ENCODE measurements at regions not wholly inside any gene's neighbourhood (a gene's known extent, or its start where the extent isn't known, plus 50 kb on each side); places are given as distances from the start of the nearest gene placed in this dataset.

GRCh38 chr2:236903978-236904377 lies 181.7 kb upstream of the COPS8 start:
- no peak overlapping the region for H3K4me2 ChIP-seq (ENCODE audit: insufficient read depth in 1 of 2, low read depth in 2 of 2, low read length in 2 of 2)
- no peak overlapping the region for H3K27ac ChIP-seq (ENCODE audit: low read depth, low read length)
- no peak overlapping the region for H4K91ac ChIP-seq (replicated peaks; ENCODE audit: insufficient read length, low read length)
- H3K4me1 ChIP-seq (replicated peaks in 1 of 4; ENCODE audit: control insufficient read depth in 3 of 4, insufficient read depth in 4 of 4, low read length in 3 of 4), result no peaks in the 10 kb centered on the region; a peak in 2 of 7 replicates
- no peak overlapping the region for H2AFZ ChIP-seq (ENCODE audit: low read length)
- no peak overlapping the region for H2BK15ac ChIP-seq (ENCODE audit: low read length)
- no peak overlapping the region for H3K4ac ChIP-seq (replicated peaks; ENCODE audit: insufficient read length, low read depth, low read length)
- no peak overlapping the region for H2BK120ac ChIP-seq (replicated peaks; ENCODE audit: low read depth, low read length)
- H3K14ac ChIP-seq (ENCODE audit: insufficient read length), result no peak overlapping the region
- H2BK20ac ChIP-seq (ENCODE audit: low read length), result no peak overlapping the region
- DNase-seq (ENCODE audit: low read depth in 1 of 2, low spot score in 2 of 2) (peak in 1 of 2 experiments; percentile 22), FAIRE-seq (no peak)
- H3K23ac ChIP-seq (ENCODE audit: insufficient read length), result no peak overlapping the region
- no peak overlapping the region for H3K56ac ChIP-seq (replicated peaks; ENCODE audit: insufficient read length, low read depth, low read length)
- ChIA-PET CTCF (ENCODE audit: partially characterized antibody) (interaction anchor here (0.9 kb wide), 1 partner anchor 16 kb away, joined by 3 read pairs; no protein-coding TSS in a partner anchor), POLR2A (ENCODE audit: partially characterized antibody) (no interaction called here)
- H3K36me3 ChIP-seq (ENCODE audit: control insufficient read depth in 2 of 4, insufficient read depth in 4 of 4, low read length in 3 of 4), result no peaks in the 10 kb centered on the region; a peak in 1 of 8 replicates
- no peaks in the 10 kb centered on the region for H3K9me3 ChIP-seq (ENCODE audit: insufficient read depth in 2 of 2, low read depth in 1 of 2, low read length in 1 of 2)
- H3K18ac ChIP-seq (ENCODE audit: extremely low read depth, low read length), result no peak overlapping the region
- no peaks in the 10 kb centered on the region for H4K20me1 ChIP-seq (replicated peaks in 1 of 2; ENCODE audit: control insufficient read depth in 1 of 2, insufficient read depth in 2 of 2, low read length in 2 of 2)
- H4K8ac ChIP-seq (ENCODE audit: extremely low read depth, insufficient read depth, low read length), result no peak overlapping the region
- no peak overlapping the region for H3K4me3 ChIP-seq (ENCODE audit: extremely low read depth in 1 of 4, insufficient read depth in 2 of 4, low read depth in 3 of 4, low read length in 4 of 4)
- H4K5ac ChIP-seq (ENCODE audit: insufficient read length, low read depth, low read length), result no peak overlapping the region
- WGBS, 2 experiments (ENCODE audit: extremely low coverage in 1 of 2, insufficient coverage in 1 of 2, insufficient read length in 1 of 2, insufficient replicate concordance in 2 of 2, low coverage in 1 of 2, low lambda C conversion rate in 2 of 2, missing lambda C conversion rate in 1 of 2), result 92% methylated on average over 11 of the region's 11 CpGs; no CpG with 5 or more reads in 1 of the 2 experiments
- H3K23me2 ChIP-seq (ENCODE audit: low read depth, low read length), result peaks cover 2% of the 10 kb centered on the region; the same call in 1 of the 2 replicates
- TF ChIP-seq FOSL1 (IDR thresholded peaks at IDR 0.05; ENCODE audit: insufficient read depth, low read depth, low read length), result no peak
- no peak for TF ChIP-seq KDM4A (IDR thresholded peaks at IDR 0.05; ENCODE audit: low read depth, low read length, severe bottlenecking)
- TF ChIP-seq ATF3 (IDR thresholded peaks at IDR 0.05; ENCODE audit: insufficient read depth, low read depth, low read length), result no peak
- no peak for TF ChIP-seq JUND (IDR thresholded peaks at IDR 0.05; ENCODE audit: low read length)
- TF ChIP-seq SP2 (IDR thresholded peaks at IDR 0.05; ENCODE audit: low read length), result no peak
- TF ChIP-seq CBX5 (IDR thresholded peaks at IDR 0.05; ENCODE audit: low read depth, low read length), result no peak
- TF ChIP-seq CTCF (IDR thresholded peaks at IDR 0.05; ENCODE audit: control extremely low read depth in 1 of 3, insufficient read depth in 1 of 3, low read depth in 1 of 3, low read length in 3 of 3), result no peak
- no peak for TF ChIP-seq HDAC6 (IDR thresholded peaks at IDR 0.05; ENCODE audit: low read depth, low read length)
- no peak for TF ChIP-seq POU5F1 (IDR thresholded peaks at IDR 0.05; ENCODE audit: low read depth, low read length)
- no peak for TF ChIP-seq CHD1 (IDR thresholded peaks at IDR 0.05; ENCODE audit: low read depth, low read length)
- no peak overlapping the region for H2BK5ac ChIP-seq (ENCODE audit: low read depth, low read length)
- H3K27me3 ChIP-seq (replicated peaks in 1 of 4; ENCODE audit: control insufficient read depth in 3 of 4, extremely low read depth in 1 of 4, insufficient read depth in 3 of 4, low read length in 3 of 4), result no peaks in the 10 kb centered on the region
- H2AK5ac ChIP-seq (ENCODE audit: low read depth, low read length), result no peak overlapping the region
- H2BK12ac ChIP-seq (ENCODE audit: low read depth, low read length), result no peak overlapping the region
- no peaks in the 10 kb centered on the region for H3K79me1 ChIP-seq (ENCODE audit: low read depth, low read length)
- H3K9ac ChIP-seq (replicated peaks in 1 of 4; ENCODE audit: extremely low read depth in 1 of 4, low read depth in 3 of 4, low read length in 3 of 4), result no peak overlapping the region
- no peaks in the 10 kb centered on the region for H3K79me2 ChIP-seq (ENCODE audit: control insufficient read depth in 1 of 2, insufficient read depth in 2 of 2, low read length in 2 of 2)

All from H1 (cell line).